ENCODE measurements at regions not wholly inside any gene's neighbourhood (a gene's known extent, or its start where the extent isn't known, plus 50 kb on each side); places are given as distances from the start of the nearest gene placed in this dataset.

DNA sequence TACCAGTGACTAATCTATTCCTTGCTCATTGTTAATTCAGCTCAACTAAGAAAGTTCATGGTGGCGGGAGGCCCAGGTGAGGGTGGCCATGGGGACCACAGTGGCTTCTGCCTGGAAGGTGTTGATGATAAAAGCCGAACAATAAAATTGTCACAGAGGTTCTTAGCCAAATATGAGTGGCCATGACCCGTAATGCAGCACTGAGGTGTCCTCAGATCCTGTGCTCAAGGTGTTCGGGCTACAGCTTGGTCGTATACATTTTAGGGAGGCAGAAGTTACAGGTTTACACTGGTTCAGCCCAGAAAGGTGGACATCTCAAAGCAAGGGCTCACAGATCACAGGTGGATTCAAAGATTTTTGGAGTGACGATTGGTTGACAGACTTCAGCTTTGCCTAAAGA is 98.5 kb upstream of the SNTG2 start:
- H3K27ac Mint-ChIP-seq (ENCODE audit: low read depth, unreplicated experiment), result no peak overlapping the region
- TF ChIP-seq, protein P1, sequence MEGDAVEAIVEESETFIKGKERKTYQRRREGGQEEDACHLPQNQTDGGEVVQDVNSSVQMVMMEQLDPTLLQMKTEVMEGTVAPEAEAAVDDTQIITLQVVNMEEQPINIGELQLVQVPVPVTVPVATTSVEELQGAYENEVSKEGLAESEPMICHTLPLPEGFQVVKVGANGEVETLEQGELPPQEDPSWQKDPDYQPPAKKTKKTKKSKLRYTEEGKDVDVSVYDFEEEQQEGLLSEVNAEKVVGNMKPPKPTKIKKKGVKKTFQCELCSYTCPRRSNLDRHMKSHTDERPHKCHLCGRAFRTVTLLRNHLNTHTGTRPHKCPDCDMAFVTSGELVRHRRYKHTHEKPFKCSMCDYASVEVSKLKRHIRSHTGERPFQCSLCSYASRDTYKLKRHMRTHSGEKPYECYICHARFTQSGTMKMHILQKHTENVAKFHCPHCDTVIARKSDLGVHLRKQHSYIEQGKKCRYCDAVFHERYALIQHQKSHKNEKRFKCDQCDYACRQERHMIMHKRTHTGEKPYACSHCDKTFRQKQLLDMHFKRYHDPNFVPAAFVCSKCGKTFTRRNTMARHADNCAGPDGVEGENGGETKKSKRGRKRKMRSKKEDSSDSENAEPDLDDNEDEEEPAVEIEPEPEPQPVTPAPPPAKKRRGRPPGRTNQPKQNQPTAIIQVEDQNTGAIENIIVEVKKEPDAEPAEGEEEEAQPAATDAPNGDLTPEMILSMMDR (IDR thresholded peaks at IDR 0.05; ENCODE audit: unreplicated experiment), result no peak
- ChIA-PET CTCF (interaction anchor here (0.7 kb wide), 1 partner anchor 697 kb away, joined by 3 read pairs; no protein-coding TSS in a partner anchor), POLR2A (no interaction called here)
- H3K4me3 Mint-ChIP-seq (ENCODE audit: unreplicated experiment), result no peak overlapping the region
- DNase-seq (ENCODE audit: unreplicated experiment), result no peak
- no peaks in the 10 kb centered on the region for H3K27me3 Mint-ChIP-seq (ENCODE audit: insufficient read depth, unreplicated experiment)
- BruUV-seq (replicated peaks), result no TSS peak
- H3K36me3 Mint-ChIP-seq (ENCODE audit: insufficient read depth, unreplicated experiment), result no peaks in the 10 kb centered on the region
- intact Hi-C loops (cut with micrococcal nuclease), result no loop called here
- no peaks in the 10 kb centered on the region for H3K9me3 Mint-ChIP-seq (ENCODE audit: unreplicated experiment)
- H3K4me1 Mint-ChIP-seq (ENCODE audit: insufficient read depth, unreplicated experiment), result no peaks in the 10 kb centered on the region

DNA sequence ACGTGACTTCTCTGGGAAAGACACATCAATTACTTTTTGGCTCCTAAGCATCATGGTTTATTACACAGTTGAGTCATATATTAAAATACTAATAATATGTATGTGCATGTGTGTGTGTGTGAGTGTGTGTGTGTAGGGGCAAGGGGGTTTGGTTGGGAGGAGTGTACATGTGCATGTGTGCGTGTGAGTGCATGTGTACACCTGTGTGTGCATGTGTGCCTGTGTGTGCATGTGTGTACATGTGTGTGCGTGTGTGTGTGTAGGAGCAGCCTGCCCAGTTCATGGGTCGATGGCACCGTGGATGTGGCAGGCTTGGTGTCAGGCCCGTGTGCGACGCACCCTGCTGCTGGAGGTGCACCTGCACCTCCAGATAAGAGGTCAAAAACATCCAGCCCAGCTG is 99.0 kb upstream of the SNTG2 start:
- TF ChIP-seq, protein P1 (IDR thresholded peaks at IDR 0.05; ENCODE audit: unreplicated experiment), result no peak
- ChIA-PET POLR2A (no interaction called here), CTCF (no interaction called here)
- no TSS peak for BruUV-seq (replicated peaks)
- no peaks in the 10 kb centered on the region for H3K27me3 Mint-ChIP-seq (ENCODE audit: insufficient read depth, unreplicated experiment)
- H3K9me3 Mint-ChIP-seq (ENCODE audit: unreplicated experiment), result no peaks in the 10 kb centered on the region
- no peak overlapping the region for H3K27ac Mint-ChIP-seq (ENCODE audit: low read depth, unreplicated experiment)
- H3K4me1 Mint-ChIP-seq (ENCODE audit: insufficient read depth, unreplicated experiment), result no peaks in the 10 kb centered on the region
- no peaks in the 10 kb centered on the region for H3K36me3 Mint-ChIP-seq (ENCODE audit: insufficient read depth, unreplicated experiment)
- DNase-seq (ENCODE audit: unreplicated experiment), result no peak
- intact Hi-C loops (cut with micrococcal nuclease), result no loop called here
- no peak overlapping the region for H3K4me3 Mint-ChIP-seq (ENCODE audit: unreplicated experiment)

DNA sequence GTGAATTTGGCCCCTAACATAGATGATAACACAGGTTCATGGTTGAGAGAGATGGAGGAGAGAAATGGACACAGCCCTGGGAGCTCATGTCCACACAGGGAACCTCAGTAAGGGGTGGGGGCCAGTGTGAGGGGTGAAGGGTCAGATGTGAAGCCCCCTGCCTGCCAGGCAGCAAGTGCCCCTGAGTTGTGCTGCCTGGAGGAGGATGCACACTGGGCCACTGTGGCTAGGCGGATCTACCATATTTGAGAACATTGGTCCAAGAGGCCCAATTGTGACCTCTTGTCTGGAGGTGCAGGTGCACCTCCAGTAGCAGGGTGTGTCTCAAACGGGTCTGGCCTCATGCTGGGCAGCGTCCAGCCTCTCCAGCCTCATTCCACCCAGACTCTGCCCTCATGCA is 99.6 kb upstream of the SNTG2 start:
- Mint-ChIP-seq H3K27ac (ENCODE audit: low read depth, unreplicated experiment) (no peak overlapping the region), H3K27me3 (ENCODE audit: insufficient read depth, unreplicated experiment) (no peaks in the 10 kb centered on the region), H3K4me1 (ENCODE audit: insufficient read depth, unreplicated experiment) (no peaks in the 10 kb centered on the region), H3K4me3 (ENCODE audit: unreplicated experiment) (no peak overlapping the region), H3K9me3 (ENCODE audit: unreplicated experiment) (no peaks in the 10 kb centered on the region), H3K36me3 (ENCODE audit: insufficient read depth, unreplicated experiment) (no peaks in the 10 kb centered on the region)
- TF ChIP-seq, protein P1 (IDR thresholded peaks at IDR 0.05; ENCODE audit: unreplicated experiment), result no peak
- CTCF ChIA-PET, result no interaction called here
- no TSS peak for BruUV-seq (replicated peaks)
- POLR2A ChIA-PET, result no interaction called here
- no peak for DNase-seq (ENCODE audit: unreplicated experiment)
- intact Hi-C loops (cut with micrococcal nuclease), result no loop called here

DNA sequence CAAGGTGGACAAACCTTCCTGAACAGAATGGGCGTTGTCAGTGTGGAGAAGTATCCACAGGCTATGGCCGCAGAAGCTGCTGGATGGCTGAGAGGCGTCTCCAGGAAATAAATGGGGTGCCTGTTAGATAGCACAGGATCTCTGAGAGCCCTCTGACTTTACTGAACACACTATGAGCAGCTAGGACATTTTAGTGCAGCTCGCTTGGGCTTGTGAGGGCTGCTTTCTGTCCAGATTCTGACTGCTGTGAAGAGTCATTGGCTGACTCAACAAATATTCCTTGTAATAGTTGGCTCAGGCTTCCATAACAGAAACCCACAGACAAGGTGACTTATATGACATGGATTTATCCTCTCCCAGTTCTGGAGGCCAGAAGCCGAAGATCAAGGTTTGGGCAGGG is 100.2 kb upstream of the SNTG2 start:
- ChIA-PET POLR2A (no interaction called here), CTCF (no interaction called here)
- intact Hi-C loops (cut with micrococcal nuclease), result no loop called here
- TF ChIP-seq, protein P1 (IDR thresholded peaks at IDR 0.05; ENCODE audit: unreplicated experiment), result no peak
- H3K36me3 Mint-ChIP-seq (ENCODE audit: insufficient read depth, unreplicated experiment), result no peaks in the 10 kb centered on the region
- H3K27ac Mint-ChIP-seq (ENCODE audit: low read depth, unreplicated experiment), result no peak overlapping the region
- BruUV-seq (replicated peaks), result no TSS peak
- H3K27me3 Mint-ChIP-seq (ENCODE audit: insufficient read depth, unreplicated experiment), result no peaks in the 10 kb centered on the region
- no peak for DNase-seq (ENCODE audit: unreplicated experiment)
- no peak overlapping the region for H3K4me3 Mint-ChIP-seq (ENCODE audit: unreplicated experiment)
- H3K4me1 Mint-ChIP-seq (ENCODE audit: insufficient read depth, unreplicated experiment), result no peaks in the 10 kb centered on the region
- no peaks in the 10 kb centered on the region for H3K9me3 Mint-ChIP-seq (ENCODE audit: unreplicated experiment)

Data from MCF 10A (cell line).